ENCODE measurements at regions not wholly inside any gene's neighbourhood (a gene's known extent, or its start where the extent isn't known, plus 50 kb on each side); places are given as distances from the start of the nearest gene placed in this dataset.

- in situ Hi-C loops (cut with MboI; ENCODE audit: low sequenced_read_pairs, unreplicated experiment): no loop called here
- DNase-seq (ENCODE audit: low spot score): no peak
- TF ChIP-seq, protein P1, sequence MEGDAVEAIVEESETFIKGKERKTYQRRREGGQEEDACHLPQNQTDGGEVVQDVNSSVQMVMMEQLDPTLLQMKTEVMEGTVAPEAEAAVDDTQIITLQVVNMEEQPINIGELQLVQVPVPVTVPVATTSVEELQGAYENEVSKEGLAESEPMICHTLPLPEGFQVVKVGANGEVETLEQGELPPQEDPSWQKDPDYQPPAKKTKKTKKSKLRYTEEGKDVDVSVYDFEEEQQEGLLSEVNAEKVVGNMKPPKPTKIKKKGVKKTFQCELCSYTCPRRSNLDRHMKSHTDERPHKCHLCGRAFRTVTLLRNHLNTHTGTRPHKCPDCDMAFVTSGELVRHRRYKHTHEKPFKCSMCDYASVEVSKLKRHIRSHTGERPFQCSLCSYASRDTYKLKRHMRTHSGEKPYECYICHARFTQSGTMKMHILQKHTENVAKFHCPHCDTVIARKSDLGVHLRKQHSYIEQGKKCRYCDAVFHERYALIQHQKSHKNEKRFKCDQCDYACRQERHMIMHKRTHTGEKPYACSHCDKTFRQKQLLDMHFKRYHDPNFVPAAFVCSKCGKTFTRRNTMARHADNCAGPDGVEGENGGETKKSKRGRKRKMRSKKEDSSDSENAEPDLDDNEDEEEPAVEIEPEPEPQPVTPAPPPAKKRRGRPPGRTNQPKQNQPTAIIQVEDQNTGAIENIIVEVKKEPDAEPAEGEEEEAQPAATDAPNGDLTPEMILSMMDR (IDR thresholded peaks at IDR 0.05; ENCODE audit: borderline replicate concordance, control extremely low read depth, extremely low read depth, insufficient read depth, missing control alignments): no peak
Measured at GRCh38 chr3:43914269-43914668, 223.5 kb downstream of the ABHD5 start.

- TF ChIP-seq, protein P1 (IDR thresholded peaks at IDR 0.05; ENCODE audit: borderline replicate concordance, control extremely low read depth, extremely low read depth, insufficient read depth, missing control alignments): no peak
- in situ Hi-C loops (cut with MboI; ENCODE audit: low sequenced_read_pairs, unreplicated experiment): no loop called here
Measured at GRCh38 chr3:43915546-43915945, 224.8 kb downstream of the ABHD5 start.

DNA sequence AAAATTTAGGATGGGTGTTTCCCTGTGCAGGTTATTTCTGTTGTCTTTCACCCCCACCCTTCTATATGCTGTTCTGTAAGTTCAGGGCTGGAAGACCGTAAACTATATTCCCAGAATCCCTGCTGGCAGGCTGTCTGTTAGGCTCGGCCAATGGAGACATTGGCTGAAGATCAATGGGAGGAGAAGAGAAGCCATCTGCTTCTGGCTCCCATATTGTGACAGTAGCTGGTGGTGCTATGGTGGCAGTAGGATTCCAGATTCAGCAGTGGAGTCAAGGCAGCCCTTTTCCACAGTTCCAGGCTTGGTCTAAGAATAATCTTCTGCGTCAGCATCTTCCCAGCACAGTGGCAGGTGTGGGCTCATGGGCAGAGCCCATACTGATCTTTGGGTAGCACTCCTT, 226.6 kb downstream of the ABHD5 start:
- TF ChIP-seq, protein P1 (IDR thresholded peaks at IDR 0.05; ENCODE audit: borderline replicate concordance, control extremely low read depth, extremely low read depth, insufficient read depth, missing control alignments): no peak
- in situ Hi-C loops (cut with MboI; ENCODE audit: low sequenced_read_pairs, unreplicated experiment): no loop called here

More at GRCh38 chr3:43915546-43915945, 224.8 kb downstream of the ABHD5 start:
- DNase-seq (ENCODE audit: low spot score): no peak

GRCh38 chr3:43919029-43919428, 228.3 kb downstream of the ABHD5 start:
- DNase-seq (ENCODE audit: low spot score): no peak
- TF ChIP-seq, protein P1 (IDR thresholded peaks at IDR 0.05; ENCODE audit: borderline replicate concordance, control extremely low read depth, extremely low read depth, insufficient read depth, missing control alignments): no peak
- in situ Hi-C loops (cut with MboI; ENCODE audit: low sequenced_read_pairs, unreplicated experiment): no loop called here

More for the DNA sequence above, 226.6 kb downstream of the ABHD5 start:
- no peak for DNase-seq (ENCODE audit: low spot score)

DNA sequence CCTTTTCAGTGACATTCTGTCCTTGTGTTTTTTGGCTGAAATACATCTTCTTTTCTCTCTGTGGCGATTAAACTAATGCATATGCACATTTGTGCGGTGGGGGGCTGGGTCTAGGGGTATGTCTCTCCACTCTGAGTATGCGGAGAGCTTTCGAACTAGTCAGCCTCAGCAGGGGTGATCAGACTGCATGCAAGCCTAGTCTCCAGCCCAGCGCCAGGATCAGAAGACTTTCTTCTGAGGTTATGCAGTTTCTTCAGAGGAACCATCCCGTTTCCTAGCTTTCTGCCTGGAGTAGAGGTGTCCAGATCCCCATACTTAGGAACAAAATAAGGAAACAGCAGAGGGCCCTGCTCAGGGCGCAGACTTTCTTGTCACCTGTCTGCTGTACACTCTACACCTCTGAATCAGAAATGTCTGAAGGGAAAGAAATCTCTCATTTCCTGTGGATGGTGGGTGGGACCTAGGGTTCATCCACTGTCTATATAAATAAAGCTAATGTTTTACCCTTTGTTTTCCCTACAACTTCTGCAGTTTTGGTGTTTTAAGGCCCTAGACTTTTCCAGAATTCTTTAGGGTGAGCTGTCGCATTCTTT, 230.4 kb downstream of the ABHD5 start:
- DNase-seq (ENCODE audit: low spot score): no peak
- TF ChIP-seq, protein P1 (IDR thresholded peaks at IDR 0.05; ENCODE audit: borderline replicate concordance, control extremely low read depth, extremely low read depth, insufficient read depth, missing control alignments): no peak
- in situ Hi-C loops (cut with MboI; ENCODE audit: low sequenced_read_pairs, unreplicated experiment): no loop called here

- TF ChIP-seq, protein P1 (IDR thresholded peaks at IDR 0.05; ENCODE audit: borderline replicate concordance, control extremely low read depth, extremely low read depth, insufficient read depth, missing control alignments): no peak
- in situ Hi-C loops (cut with MboI; ENCODE audit: low sequenced_read_pairs, unreplicated experiment): no loop called here
- DNase-seq (ENCODE audit: low spot score): no peak
Measured at GRCh38 chr3:43922374-43922773, 231.6 kb downstream of the ABHD5 start.
